ENCODE measurements at regions not wholly inside any gene's neighbourhood (a gene's known extent, or its start where the extent isn't known, plus 50 kb on each side); places are given as distances from the start of the nearest gene placed in this dataset.

GRCh38 chr7:51369746-51370145 lies 53.1 kb upstream of the COBL start:
- Histone ChIP-seq H3K23me2 (ENCODE audit: low read depth, low read length) (no peaks in the 10 kb centered on the region), H3K14ac (ENCODE audit: insufficient read length) (no peak overlapping the region), H4K8ac (ENCODE audit: extremely low read depth, insufficient read depth, low read length) (no peak overlapping the region), H2BK12ac (ENCODE audit: low read depth, low read length) (no peak overlapping the region), H3K4ac (replicated peaks; ENCODE audit: insufficient read length, low read depth, low read length) (no peak overlapping the region), H2AK5ac (ENCODE audit: low read depth, low read length) (no peak overlapping the region), H2BK5ac (ENCODE audit: low read depth, low read length) (no peak overlapping the region), H4K91ac (replicated peaks; ENCODE audit: insufficient read length, low read length) (no peak overlapping the region), H3K79me2 (ENCODE audit: control insufficient read depth in 1 of 2, insufficient read depth in 2 of 2, low read length in 2 of 2) (no peaks in the 10 kb centered on the region), H3K56ac (replicated peaks; ENCODE audit: insufficient read length, low read depth, low read length) (no peak overlapping the region), H3K4me2 (ENCODE audit: insufficient read depth in 1 of 2, low read depth in 2 of 2, low read length in 2 of 2) (no peak overlapping the region), H3K4me3 (ENCODE audit: extremely low read depth in 1 of 4, insufficient read depth in 2 of 4, low read depth in 3 of 4, low read length in 4 of 4) (no peak overlapping the region), H2BK120ac (replicated peaks; ENCODE audit: low read depth, low read length) (no peak overlapping the region), H2AFZ (ENCODE audit: low read length) (no peak overlapping the region), H2BK15ac (ENCODE audit: low read length) (no peak overlapping the region), H3K36me3 (ENCODE audit: control insufficient read depth in 2 of 4, insufficient read depth in 4 of 4, low read length in 3 of 4) (no peaks in the 10 kb centered on the region), H3K27ac (ENCODE audit: low read depth, low read length) (no peak overlapping the region), H4K5ac (ENCODE audit: insufficient read length, low read depth, low read length) (no peak overlapping the region), H3K23ac (ENCODE audit: insufficient read length) (no peak overlapping the region), H3K79me1 (ENCODE audit: low read depth, low read length) (peaks cover 5% of the 10 kb centered on the region; the same call in 1 of the 2 replicates), H3K27me3 (replicated peaks in 1 of 4; ENCODE audit: control insufficient read depth in 3 of 4, extremely low read depth in 1 of 4, insufficient read depth in 3 of 4, low read length in 3 of 4) (no peaks in the 10 kb centered on the region), H2BK20ac (ENCODE audit: low read length) (no peak overlapping the region), H4K20me1 (replicated peaks in 1 of 2; ENCODE audit: control insufficient read depth in 1 of 2, insufficient read depth in 2 of 2, low read length in 2 of 2) (no peaks in the 10 kb centered on the region), H3K18ac (ENCODE audit: extremely low read depth, low read length) (no peak overlapping the region), H3K9ac (replicated peaks in 1 of 4; ENCODE audit: extremely low read depth in 1 of 4, low read depth in 3 of 4, low read length in 3 of 4) (no peak overlapping the region), H3K4me1 (replicated peaks in 1 of 4; ENCODE audit: control insufficient read depth in 3 of 4, insufficient read depth in 4 of 4, low read length in 3 of 4) (peaks cover 7 to 15% (median 10%) of the 10 kb centered on the region in 4 experiments), H3K9me3 (ENCODE audit: insufficient read depth in 2 of 2, low read depth in 1 of 2, low read length in 1 of 2) (no peaks in the 10 kb centered on the region)
- CTCF ChIA-PET (ENCODE audit: partially characterized antibody), result interaction anchor here (0.6 to 15.2 kb wide), 34 partner anchors 13 to 1225 kb away, joined by 3 to 352 read pairs (median 5); no protein-coding TSS in a partner anchor
- DNase-seq (ENCODE audit: low read depth in 1 of 2, low spot score in 2 of 2), result no peak
- TF ChIP-seq RAD21 (IDR thresholded peaks at IDR 0.05 in 1 of 2, conservative IDR thresholded peaks at IDR 0.05 in 1 of 2; ENCODE audit: low read depth in 2 of 2, low read length in 2 of 2), result peak; percentile 42 to 49; a peak in 3 of 4 replicates
- TF ChIP-seq CBX8 (IDR thresholded peaks at IDR 0.05; ENCODE audit: borderline replicate concordance, low read depth, low read length), result no peak
- 0 out of 2 replicates have a peak, but pooled peaks have one; percentile 18 for TF ChIP-seq CEBPB (IDR thresholded peaks at IDR 0.05; ENCODE audit: low read depth, low read length)
- no peak for TF ChIP-seq BCL11A (IDR thresholded peaks at IDR 0.05; ENCODE audit: low read depth in 2 of 2, low read length in 2 of 2)
- TF ChIP-seq CTCF (IDR thresholded peaks at IDR 0.05; ENCODE audit: control extremely low read depth in 1 of 3, insufficient read depth in 1 of 3, low read depth in 1 of 3, low read length in 3 of 3), result peak in 2 of 3 experiments; percentile 36 to 52; a peak in 2 of 4 replicates
- TF ChIP-seq ATF3 (IDR thresholded peaks at IDR 0.05; ENCODE audit: insufficient read depth, low read depth, low read length), result no peak
- TF ChIP-seq NRF1 (IDR thresholded peaks at IDR 0.05; ENCODE audit: low read depth, low read length), result no peak
- no peak for TF ChIP-seq JUN (IDR thresholded peaks at IDR 0.05; ENCODE audit: low read depth, low read length)
- TF ChIP-seq POU5F1 (IDR thresholded peaks at IDR 0.05; ENCODE audit: low read depth, low read length), result no peak
- TF ChIP-seq TEAD4 (IDR thresholded peaks at IDR 0.05; ENCODE audit: low read depth, low read length), result no peak
- POLR2A ChIA-PET (ENCODE audit: partially characterized antibody), result interaction anchor here (2.0 kb wide), 1 partner anchor 43 kb away, joined by 8 read pairs; no protein-coding TSS in a partner anchor
- peak; percentile 92 for FAIRE-seq
- 20% methylated on average over 3 of the region's 3 CpGs; no CpG with 5 or more reads in 1 of the 2 experiments for WGBS, 2 experiments (ENCODE audit: extremely low coverage in 1 of 2, insufficient coverage in 1 of 2, insufficient read length in 1 of 2, insufficient replicate concordance in 2 of 2, low coverage in 1 of 2, low lambda C conversion rate in 2 of 2, missing lambda C conversion rate in 1 of 2)

All from H1 (cell line).